ENCODE measurements at regions not wholly inside any gene's neighbourhood (a gene's known extent, or its start where the extent isn't known, plus 50 kb on each side); places are given as distances from the start of the nearest gene placed in this dataset.

- no peak for DNase-seq (ENCODE audit: low spot score)
- H3K4me3 ChIP-seq: no peak overlapping the region
- TF ChIP-seq, protein P1, sequence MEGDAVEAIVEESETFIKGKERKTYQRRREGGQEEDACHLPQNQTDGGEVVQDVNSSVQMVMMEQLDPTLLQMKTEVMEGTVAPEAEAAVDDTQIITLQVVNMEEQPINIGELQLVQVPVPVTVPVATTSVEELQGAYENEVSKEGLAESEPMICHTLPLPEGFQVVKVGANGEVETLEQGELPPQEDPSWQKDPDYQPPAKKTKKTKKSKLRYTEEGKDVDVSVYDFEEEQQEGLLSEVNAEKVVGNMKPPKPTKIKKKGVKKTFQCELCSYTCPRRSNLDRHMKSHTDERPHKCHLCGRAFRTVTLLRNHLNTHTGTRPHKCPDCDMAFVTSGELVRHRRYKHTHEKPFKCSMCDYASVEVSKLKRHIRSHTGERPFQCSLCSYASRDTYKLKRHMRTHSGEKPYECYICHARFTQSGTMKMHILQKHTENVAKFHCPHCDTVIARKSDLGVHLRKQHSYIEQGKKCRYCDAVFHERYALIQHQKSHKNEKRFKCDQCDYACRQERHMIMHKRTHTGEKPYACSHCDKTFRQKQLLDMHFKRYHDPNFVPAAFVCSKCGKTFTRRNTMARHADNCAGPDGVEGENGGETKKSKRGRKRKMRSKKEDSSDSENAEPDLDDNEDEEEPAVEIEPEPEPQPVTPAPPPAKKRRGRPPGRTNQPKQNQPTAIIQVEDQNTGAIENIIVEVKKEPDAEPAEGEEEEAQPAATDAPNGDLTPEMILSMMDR (IDR thresholded peaks at IDR 0.05): no peak
- H3K27ac ChIP-seq: no peak overlapping the region
Observed at GRCh38 chr13:77827332-77827731, 91.3 kb downstream of the EDNRB start.

DNA sequence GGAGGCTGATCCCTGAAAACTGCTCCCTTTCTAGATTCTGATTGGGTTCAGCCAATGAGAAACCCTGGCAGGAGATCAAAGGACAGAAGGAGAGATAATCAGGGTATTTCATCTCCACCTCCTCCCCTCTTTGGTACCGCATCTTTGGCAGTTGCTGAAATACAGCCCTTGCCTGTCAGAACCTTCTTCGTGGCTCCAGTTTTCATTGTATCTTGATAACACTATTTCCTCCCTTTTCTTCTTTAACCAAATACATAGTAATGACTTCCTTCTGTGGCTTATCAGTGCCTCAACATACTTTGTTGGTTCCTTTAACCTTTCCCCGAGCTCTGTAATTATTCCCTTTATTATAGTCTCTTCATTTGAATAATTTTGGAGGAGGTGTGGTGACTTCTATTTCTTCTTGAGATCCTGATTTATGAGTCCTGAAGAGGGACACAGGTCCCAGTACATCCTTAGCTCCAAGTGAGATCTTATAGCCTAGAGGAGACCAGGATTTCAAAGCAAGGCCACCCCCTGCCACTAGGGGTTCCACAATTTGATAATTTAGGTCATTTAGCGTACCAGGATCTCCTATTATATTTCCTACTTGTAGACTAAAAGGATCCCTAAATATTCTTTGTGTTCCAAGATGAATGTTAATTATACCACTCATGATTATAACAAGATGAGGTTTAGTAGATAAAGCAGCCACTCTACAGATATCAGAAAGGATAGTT, 98.0 kb downstream of the EDNRB start:
- H3K4me3 ChIP-seq: no peak overlapping the region
- DNase-seq (ENCODE audit: low spot score): no peak
- no peak overlapping the region for H3K27ac ChIP-seq
- TF ChIP-seq, protein P1 (IDR thresholded peaks at IDR 0.05): no peak

DNA sequence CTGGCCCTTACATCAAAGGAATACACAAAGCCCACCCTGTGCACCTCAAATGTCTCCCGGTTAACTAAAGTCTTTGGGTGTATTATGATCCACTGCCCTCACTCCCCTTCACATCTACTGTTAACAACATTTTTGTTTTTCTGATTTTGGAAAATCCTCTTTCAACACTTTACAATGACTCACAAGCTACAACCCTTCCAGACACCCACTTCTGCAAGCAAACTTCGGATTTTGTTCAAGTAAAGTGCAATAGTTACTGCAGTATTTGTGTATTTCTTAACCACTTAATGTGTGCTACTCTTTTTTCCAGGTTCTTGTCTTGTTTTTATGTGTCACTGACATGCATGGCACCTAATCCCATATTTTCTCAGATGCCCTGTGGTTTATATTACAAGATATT, 101.1 kb downstream of the EDNRB start:
- TF ChIP-seq, protein P1 (IDR thresholded peaks at IDR 0.05): no peak
- H3K4me3 ChIP-seq: no peak overlapping the region
- H3K27ac ChIP-seq: no peak overlapping the region

DNA sequence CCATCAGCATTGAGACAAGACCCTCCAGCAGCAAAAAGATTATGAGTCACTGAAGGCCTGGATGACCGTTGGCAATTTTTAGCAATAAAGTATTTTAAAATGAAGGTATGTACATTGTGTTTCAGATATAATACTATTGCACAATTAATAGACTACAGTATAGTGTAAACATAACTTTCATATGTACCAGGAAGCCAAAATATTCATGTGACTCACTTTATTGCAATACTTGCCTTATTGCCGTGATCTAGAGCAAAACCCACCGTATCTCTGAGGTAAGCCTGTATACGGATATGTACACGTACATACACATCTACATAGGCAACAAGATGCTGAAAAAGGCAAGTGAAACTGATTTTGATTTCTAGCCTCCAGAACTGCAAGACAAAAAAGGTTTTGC, 103.3 kb downstream of the EDNRB start:
- no peak for DNase-seq (ENCODE audit: low spot score)
- H3K27ac ChIP-seq: no peak overlapping the region
- TF ChIP-seq, protein P1 (IDR thresholded peaks at IDR 0.05): no peak
- no peak overlapping the region for H3K4me3 ChIP-seq

More for the DNA sequence above, 101.1 kb downstream of the EDNRB start:
- no peak for DNase-seq (ENCODE audit: low spot score)
